H1 (cell line): ENCODE measurements at regions not wholly inside any gene's neighbourhood (a gene's known extent, or its start where the extent isn't known, plus 50 kb on each side); places are given as distances from the start of the nearest gene placed in this dataset.

Experiments used
- BRCA1 ChIP-seq: IDR thresholded peaks from 2 replicates; pipeline ENCODE4 v1.6.1; 2012; ENCODE audit warnings: low read depth, low read length, improper control_type of control experiment
- CHD2 ChIP-seq: IDR thresholded peaks from 2 replicates; pipeline ENCODE4 v1.6.1; 2012; ENCODE audit warnings: low read length, improper control_type of control experiment
- CTCF ChIP-seq, 3 experiments: IDR thresholded peaks; 1 replicate in 2 of 3; 2 replicates in 1 of 3; pipeline versions ENCODE4 v1.5.1 to v1.6.1; 2011; ENCODE audit warnings: low read length in 3 of 3, mild to moderate bottlenecking in 3 of 3, inconsistent platforms in 2 of 3, low read depth in 1 of 3, moderate library complexity in 1 of 3; ENCODE audit not compliant: insufficient read depth in 1 of 3; ENCODE audit errors: control extremely low read depth in 1 of 3
- EZH2 ChIP-seq: fragments of 200-600 bp; sonication (generic); IDR thresholded peaks from 2 replicates; pipeline ENCODE4 v1.7.1; 2012; ENCODE audit warnings: low read depth, mild to moderate bottlenecking, moderate library complexity, low read length, inconsistent platforms; ENCODE audit not compliant: severe bottlenecking
- NRF1 ChIP-seq: IDR thresholded peaks from 2 replicates; pipeline ENCODE4 v1.6.1; 2011; ENCODE audit warnings: mild to moderate bottlenecking, low read depth, low read length, improper control_type of control experiment
- PHF8 ChIP-seq: fragments of 200-600 bp; sonication (generic); conservative IDR thresholded peaks from 2 replicates; pipeline ENCODE4 v1.7.1; 2012; ENCODE audit warnings: low read depth, mild to moderate bottlenecking, inconsistent platforms, low read length, moderate library complexity
- POLR2A ChIP-seq, 2 experiments: IDR thresholded peaks; 1 replicate in 1 of 2; 2 replicates in 1 of 2; pipeline ENCODE4 v1.6.1; 2011; ENCODE audit warnings: low read depth in 2 of 2, low read length in 2 of 2, mild to moderate bottlenecking in 2 of 2; ENCODE audit errors: control extremely low read depth in 1 of 2
- POLR2AphosphoS5 ChIP-seq: IDR thresholded peaks from 2 replicates; pipeline ENCODE4 v1.6.1; 2011; ENCODE audit warnings: low read depth, low read length
- RAD21 ChIP-seq, 2 experiments: IDR thresholded peaks in 1 of 2; conservative IDR thresholded peaks in 1 of 2; 2 replicates each; pipeline ENCODE4 v1.6.1; 2011; ENCODE audit warnings: low read depth in 2 of 2, low read length in 2 of 2, improper control_type of control experiment in 1 of 2, inconsistent platforms in 1 of 2, mild to moderate bottlenecking in 1 of 2, moderate library complexity in 1 of 2
- SIN3A ChIP-seq, 2 experiments: IDR thresholded peaks in 1 of 2; conservative IDR thresholded peaks in 1 of 2; 2 replicates each; pipeline ENCODE4 v1.6.1; 2011 to 2012; ENCODE audit warnings: low read length in 2 of 2, improper control_type of control experiment in 1 of 2, low read depth in 1 of 2, mild to moderate bottlenecking in 1 of 2
- SP1 ChIP-seq: IDR thresholded peaks from 2 replicates; pipeline ENCODE4 v1.6.1; 2011; ENCODE audit warnings: low read depth, low read length
- SP4 ChIP-seq: IDR thresholded peaks from 2 replicates; pipeline ENCODE4 v1.6.1; 2012; ENCODE audit warnings: low read length, inconsistent platforms
- YY1 ChIP-seq: IDR thresholded peaks from 2 replicates; pipeline ENCODE4 v1.6.1; 2011; ENCODE audit warnings: low read depth, mild to moderate bottlenecking, low read length

DNA sequence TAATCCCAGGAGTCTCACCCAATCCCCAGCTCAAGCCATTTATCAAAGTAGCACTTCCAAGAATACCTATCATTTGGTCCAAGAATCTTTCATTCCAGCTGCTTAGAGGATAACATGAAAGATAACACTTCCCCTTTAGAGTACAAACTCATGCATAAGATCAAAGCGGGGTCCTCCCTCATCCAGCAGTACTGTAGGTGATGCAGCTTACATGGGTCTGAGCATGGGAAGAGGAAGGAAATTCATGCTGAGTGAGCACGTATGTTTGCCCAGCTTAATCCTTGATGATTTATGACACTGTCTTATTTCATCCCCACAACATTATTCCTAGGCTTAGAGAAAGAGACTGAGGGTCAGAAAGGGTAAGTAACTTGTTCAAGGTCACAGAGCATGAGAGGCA is 167.1 kb upstream of the GJB5 start:
- TF ChIP-seq POLR2A (IDR thresholded peaks at IDR 0.05; ENCODE audit: control extremely low read depth in 1 of 2, low read depth in 2 of 2, low read length in 2 of 2) (no peak), CHD2 (no peak), EZH2 (no peak), YY1 (no peak), PHF8 (no peak), SP4 (no peak), POLR2AphosphoS5 (no peak), SP1 (no peak), CTCF (IDR thresholded peaks at IDR 0.05; ENCODE audit: control extremely low read depth in 1 of 3, insufficient read depth in 1 of 3, low read depth in 1 of 3, low read length in 3 of 3) (no peak), NRF1 (no peak), SIN3A (conservative IDR thresholded peaks at IDR 0.05 in 1 of 2, IDR thresholded peaks at IDR 0.05 in 1 of 2; ENCODE audit: low read depth in 1 of 2, low read length in 2 of 2) (no peak), RAD21 (IDR thresholded peaks at IDR 0.05 in 1 of 2, conservative IDR thresholded peaks at IDR 0.05 in 1 of 2; ENCODE audit: low read depth in 2 of 2, low read length in 2 of 2) (no peak), BRCA1 (no peak)
